ENCODE measurements at regions not wholly inside any gene's neighbourhood (a gene's known extent, or its start where the extent isn't known, plus 50 kb on each side); places are given as distances from the start of the nearest gene placed in this dataset.
"Not testable (repeated sequence)": the region's sequence is repeated elsewhere in the genome, so short reads cannot be mapped to it uniquely, and the experiment has no call there.

- TF ChIP-seq, protein P1, sequence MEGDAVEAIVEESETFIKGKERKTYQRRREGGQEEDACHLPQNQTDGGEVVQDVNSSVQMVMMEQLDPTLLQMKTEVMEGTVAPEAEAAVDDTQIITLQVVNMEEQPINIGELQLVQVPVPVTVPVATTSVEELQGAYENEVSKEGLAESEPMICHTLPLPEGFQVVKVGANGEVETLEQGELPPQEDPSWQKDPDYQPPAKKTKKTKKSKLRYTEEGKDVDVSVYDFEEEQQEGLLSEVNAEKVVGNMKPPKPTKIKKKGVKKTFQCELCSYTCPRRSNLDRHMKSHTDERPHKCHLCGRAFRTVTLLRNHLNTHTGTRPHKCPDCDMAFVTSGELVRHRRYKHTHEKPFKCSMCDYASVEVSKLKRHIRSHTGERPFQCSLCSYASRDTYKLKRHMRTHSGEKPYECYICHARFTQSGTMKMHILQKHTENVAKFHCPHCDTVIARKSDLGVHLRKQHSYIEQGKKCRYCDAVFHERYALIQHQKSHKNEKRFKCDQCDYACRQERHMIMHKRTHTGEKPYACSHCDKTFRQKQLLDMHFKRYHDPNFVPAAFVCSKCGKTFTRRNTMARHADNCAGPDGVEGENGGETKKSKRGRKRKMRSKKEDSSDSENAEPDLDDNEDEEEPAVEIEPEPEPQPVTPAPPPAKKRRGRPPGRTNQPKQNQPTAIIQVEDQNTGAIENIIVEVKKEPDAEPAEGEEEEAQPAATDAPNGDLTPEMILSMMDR (IDR thresholded peaks at IDR 0.05): no peak
- Histone ChIP-seq H3K27ac (no peak overlapping the region), H3K36me3 (no peaks in the 10 kb centered on the region), H3K4me3 (no peak overlapping the region), H3K4me1 (no peaks in the 10 kb centered on the region), H3K27me3 (no peaks in the 10 kb centered on the region), H3K9me3 (no peaks in the 10 kb centered on the region)
- FAIRE-seq: no peak
- no peak for ATAC-seq
- intact Hi-C loops (cut with DNase I): no loop called here
- WGBS, 2 donors: 92 to 95% methylated on average over 2 of the region's 2 CpGs
- DNase-seq: no peak
Observed at GRCh38 chr6:12628327-12628726, 88.2 kb upstream of the PHACTR1 start.

- ATAC-seq; H3K27ac ChIP-seq; DNase-seq; intact Hi-C loops (cut with DNase I); H3K9me3 ChIP-seq; H3K4me3 ChIP-seq; H3K4me1 ChIP-seq; H3K36me3 ChIP-seq; FAIRE-seq: not testable (repeated sequence)
- peaks cover 0 to 16% (median 0%) of the 10 kb centered on the region in 4 donors for H3K27me3 ChIP-seq
- WGBS, 2 donors: 79 to 83% methylated on average over 1 of the region's 1 CpG
Observed at GRCh38 chr6:12633746-12634145, 82.8 kb upstream of the PHACTR1 start.

GRCh38 chr6:12635375-12635774 is 81.2 kb upstream of the PHACTR1 start:
- H3K4me1 ChIP-seq: no peaks in the 10 kb centered on the region
- WGBS, 2 donors: 41 to 60% methylated on average over 2 of the region's 2 CpGs
- TF ChIP-seq, protein P1 (IDR thresholded peaks at IDR 0.05): no peak
- H3K4me3 ChIP-seq: no peak overlapping the region
- DNase-seq (no peak), ATAC-seq (no peak), FAIRE-seq (no peak)
- H3K27me3 ChIP-seq: peaks cover 0 to 16% (median 0%) of the 10 kb centered on the region in 4 donors
- intact Hi-C loops (cut with DNase I): loop anchor here in 1 of 3 donors (5.0 kb wide), 1 partner anchor 257 kb away; no protein-coding TSS in a partner anchor
- no peaks in the 10 kb centered on the region for H3K9me3 ChIP-seq
- H3K36me3 ChIP-seq: no peaks in the 10 kb centered on the region
- H3K27ac ChIP-seq: no peak overlapping the region

- WGBS, 2 donors: 24 to 35% methylated on average over 3 of the region's 3 CpGs
- TF ChIP-seq, protein P1 (IDR thresholded peaks at IDR 0.05): no peak
- no peak overlapping the region for H3K27ac ChIP-seq
- ATAC-seq (no peak), DNase-seq (no peak), FAIRE-seq (no peak)
- H3K27me3 ChIP-seq: peaks cover 0 to 16% (median 0%) of the 10 kb centered on the region in 4 donors
- no peak overlapping the region for H3K4me3 ChIP-seq
- intact Hi-C loops (cut with DNase I): loop anchor here in 1 of 3 donors (5.0 kb wide), 1 partner anchor 256 kb away; no protein-coding TSS in a partner anchor
- H3K4me1 ChIP-seq: no peaks in the 10 kb centered on the region
- H3K9me3 ChIP-seq: peaks cover 0 to 3% (median 0%) of the 10 kb centered on the region in 4 donors
- H3K36me3 ChIP-seq: no peaks in the 10 kb centered on the region
Observed at GRCh38 chr6:12635813-12636212, 80.8 kb upstream of the PHACTR1 start.

- TF ChIP-seq, protein P1 (IDR thresholded peaks at IDR 0.05): no peak
- ATAC-seq: no peak
- no peak for DNase-seq
- H3K36me3 ChIP-seq: no peaks in the 10 kb centered on the region
- 56 to 68% methylated on average over 3 of the region's 3 CpGs for WGBS, 2 donors
- H3K27ac ChIP-seq: no peak overlapping the region
- no peak overlapping the region for H3K4me3 ChIP-seq
- peaks cover 0 to 3% (median 0%) of the 10 kb centered on the region in 4 donors for H3K9me3 ChIP-seq
- no peak for FAIRE-seq
- intact Hi-C loops (cut with DNase I): loop anchor here in 1 of 3 donors (5.0 kb wide), 1 partner anchor 256 kb away; no protein-coding TSS in a partner anchor
- H3K4me1 ChIP-seq: no peaks in the 10 kb centered on the region
- peaks cover 0 to 16% (median 0%) of the 10 kb centered on the region in 4 donors for H3K27me3 ChIP-seq
Observed at GRCh38 chr6:12636336-12636735, 80.2 kb upstream of the PHACTR1 start.

Measured in pancreas (tissue), 10 donors.